Chondrocyte (in vitro differentiated cells): ENCODE measurements at regions not wholly inside any gene's neighbourhood (a gene's known extent, or its start where the extent isn't known, plus 50 kb on each side); places are given as distances from the start of the nearest gene placed in this dataset.

ENCODE experiments used
- DNase-seq: peaks from one replicate; pipeline ENCODE4 v3.0.0; 2021; ENCODE audit warnings: mixed read lengths, low spot score
- H3K27ac Mint-ChIP-seq: one replicate; pipeline ENCODE4 v1.8.0; 2021; ENCODE audit warnings: mild to moderate bottlenecking, moderate library complexity, mixed read lengths; ENCODE audit not compliant: unreplicated experiment
- H3K27me3 Mint-ChIP-seq: 2 replicates; pipeline ENCODE4 v1.8.0; 2021; ENCODE audit warnings: low read depth, mixed read lengths
- H3K36me3 Mint-ChIP-seq: 2 replicates; pipeline ENCODE4 v1.8.0; 2021; ENCODE audit warnings: low read depth, mixed read lengths
- H3K4me1 Mint-ChIP-seq: 2 replicates; pipeline ENCODE4 v1.8.0; 2021; ENCODE audit warnings: low read depth, mild to moderate bottlenecking, mixed read lengths
- H3K4me3 Mint-ChIP-seq: one replicate; pipeline ENCODE4 v1.8.0; 2021; ENCODE audit warnings: mild to moderate bottlenecking, moderate library complexity, mixed read lengths; ENCODE audit not compliant: unreplicated experiment
- H3K9me3 Mint-ChIP-seq: 2 replicates; pipeline ENCODE4 v1.8.0; 2021; ENCODE audit warnings: low read depth, mixed read lengths
- TF ChIP-seq, protein P1 (sequence below): fragments of 200-600 bp; sonication (generic); IDR thresholded peaks from 2 replicates; pipeline ENCODE4 v1.5.0; 2021; ENCODE audit warnings: antibody characterized with exemption, mild to moderate bottlenecking, moderate library complexity

DNA sequence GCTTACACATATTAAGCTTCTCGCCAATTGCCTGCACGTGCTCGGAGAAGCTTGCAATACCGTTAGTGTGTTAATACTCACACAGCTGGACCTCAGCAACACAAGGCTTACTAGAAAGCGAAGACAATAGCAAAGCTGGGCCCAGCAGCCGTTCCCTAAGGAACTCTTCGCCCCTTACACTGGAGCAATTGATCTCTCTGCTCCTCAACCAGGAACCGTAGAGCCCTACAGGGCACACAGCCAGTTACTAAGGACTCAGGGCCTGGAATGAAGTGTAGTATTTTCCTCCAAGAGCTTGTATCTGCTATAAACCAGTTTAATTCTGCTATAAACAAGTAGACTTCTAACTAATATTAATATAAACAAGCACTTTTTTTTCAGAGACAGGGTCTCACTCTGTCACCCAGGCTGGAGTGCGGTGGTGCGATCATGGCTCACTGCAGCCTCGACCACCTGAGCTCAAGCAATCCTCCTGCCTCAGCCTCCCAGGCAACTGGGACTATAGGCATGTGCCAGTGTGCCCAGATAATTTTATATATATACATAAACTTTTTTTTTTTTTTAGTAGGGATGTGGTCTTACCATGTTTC is 67.0 kb upstream of the SIMC1 start:
- no peak for DNase-seq
- Mint-ChIP-seq H3K27me3 (peaks cover 33% of the 10 kb centered on the region), H3K4me1 (no peaks in the 10 kb centered on the region), H3K36me3 (no peaks in the 10 kb centered on the region), H3K4me3 (no peak overlapping the region), H3K9me3 (no peaks in the 10 kb centered on the region), H3K27ac (no peak overlapping the region)
- TF ChIP-seq, protein P1, sequence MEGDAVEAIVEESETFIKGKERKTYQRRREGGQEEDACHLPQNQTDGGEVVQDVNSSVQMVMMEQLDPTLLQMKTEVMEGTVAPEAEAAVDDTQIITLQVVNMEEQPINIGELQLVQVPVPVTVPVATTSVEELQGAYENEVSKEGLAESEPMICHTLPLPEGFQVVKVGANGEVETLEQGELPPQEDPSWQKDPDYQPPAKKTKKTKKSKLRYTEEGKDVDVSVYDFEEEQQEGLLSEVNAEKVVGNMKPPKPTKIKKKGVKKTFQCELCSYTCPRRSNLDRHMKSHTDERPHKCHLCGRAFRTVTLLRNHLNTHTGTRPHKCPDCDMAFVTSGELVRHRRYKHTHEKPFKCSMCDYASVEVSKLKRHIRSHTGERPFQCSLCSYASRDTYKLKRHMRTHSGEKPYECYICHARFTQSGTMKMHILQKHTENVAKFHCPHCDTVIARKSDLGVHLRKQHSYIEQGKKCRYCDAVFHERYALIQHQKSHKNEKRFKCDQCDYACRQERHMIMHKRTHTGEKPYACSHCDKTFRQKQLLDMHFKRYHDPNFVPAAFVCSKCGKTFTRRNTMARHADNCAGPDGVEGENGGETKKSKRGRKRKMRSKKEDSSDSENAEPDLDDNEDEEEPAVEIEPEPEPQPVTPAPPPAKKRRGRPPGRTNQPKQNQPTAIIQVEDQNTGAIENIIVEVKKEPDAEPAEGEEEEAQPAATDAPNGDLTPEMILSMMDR = no peak

DNA sequence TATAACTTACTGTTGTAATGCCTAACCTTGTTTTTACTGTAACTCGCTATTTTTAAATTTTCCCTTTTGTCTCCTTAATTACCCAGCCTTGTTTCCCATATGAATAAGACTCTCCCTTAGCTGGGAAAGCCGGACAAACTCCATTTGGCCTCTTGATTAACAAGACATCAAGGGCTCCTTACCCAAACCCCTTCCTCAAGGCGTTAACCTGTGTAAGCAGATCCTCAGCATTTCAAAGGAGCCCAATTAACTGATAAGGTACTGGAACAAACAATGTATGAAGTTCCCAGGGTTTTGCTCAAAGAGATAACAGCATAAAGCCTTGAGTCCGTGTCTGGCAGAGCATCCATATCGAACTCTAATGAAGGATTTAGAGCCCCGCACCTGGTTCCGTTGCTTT is 66.0 kb upstream of the SIMC1 start:
- H3K4me1 Mint-ChIP-seq = no peaks in the 10 kb centered on the region
- TF ChIP-seq, protein P1 = no peak
- H3K27ac Mint-ChIP-seq = no peak overlapping the region
- H3K27me3 Mint-ChIP-seq = peaks cover 35% of the 10 kb centered on the region
- DNase-seq = no peak
- H3K9me3 Mint-ChIP-seq = no peaks in the 10 kb centered on the region
- H3K4me3 Mint-ChIP-seq = no peak overlapping the region
- no peaks in the 10 kb centered on the region for H3K36me3 Mint-ChIP-seq

DNA sequence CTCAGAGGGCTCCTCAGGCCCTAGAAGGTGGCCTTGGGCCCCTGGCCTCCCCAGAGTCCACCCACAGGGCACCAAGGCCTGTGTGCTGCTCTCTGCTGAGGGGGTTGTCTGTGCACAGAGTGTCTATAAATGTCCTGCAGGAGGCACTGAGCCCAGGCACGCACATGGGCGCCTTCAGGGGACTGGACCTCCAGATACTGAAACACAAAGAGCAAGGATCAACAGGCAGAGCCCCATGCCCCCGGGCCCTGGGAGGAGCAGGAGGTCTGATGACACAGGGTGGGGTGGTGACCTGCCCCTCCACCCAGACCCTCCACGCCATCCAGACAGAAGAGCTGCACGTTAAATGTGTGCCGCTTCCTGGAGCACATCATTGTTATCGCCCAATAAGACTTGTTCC is 64.6 kb upstream of the SIMC1 start:
- Mint-ChIP-seq H3K4me3 (no peak overlapping the region), H3K27ac (no peak overlapping the region), H3K27me3 (peaks cover 43% of the 10 kb centered on the region), H3K36me3 (peaks cover 1% of the 10 kb centered on the region), H3K4me1 (no peaks in the 10 kb centered on the region), H3K9me3 (peaks cover 3% of the 10 kb centered on the region)
- no peak for DNase-seq
- TF ChIP-seq, protein P1 = no peak

DNA sequence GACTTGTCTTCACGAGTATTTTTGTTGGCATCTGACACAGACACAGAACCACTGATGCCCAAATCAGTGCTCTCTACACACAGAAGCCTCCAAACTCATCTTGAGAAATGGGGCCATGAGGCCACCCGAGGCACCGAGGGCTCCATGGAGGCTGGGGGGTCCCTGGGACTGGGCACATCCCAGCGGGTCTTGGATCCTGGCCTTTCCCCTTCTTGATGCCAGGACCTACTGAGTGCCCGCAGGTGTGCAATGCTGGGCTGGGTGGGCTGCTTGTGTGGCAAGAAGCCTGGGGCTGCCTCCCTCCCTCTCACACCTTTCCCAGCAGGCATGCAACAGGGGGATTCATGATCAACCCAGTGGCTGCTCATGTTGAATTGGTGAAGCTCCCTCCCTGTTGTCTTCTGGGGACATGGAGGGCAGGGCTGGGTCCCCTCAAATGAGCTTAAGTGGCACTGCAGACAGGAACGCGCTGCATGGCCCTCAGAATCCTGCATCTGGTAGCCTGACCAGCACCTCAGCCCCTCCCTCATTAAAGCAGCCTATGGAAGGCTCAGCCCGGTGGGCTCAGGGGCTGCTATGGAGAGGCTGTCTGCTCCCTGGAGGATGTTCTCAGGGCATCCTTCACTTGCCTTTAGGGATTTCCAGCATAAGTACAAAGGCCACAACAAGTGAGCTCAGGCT is 63.7 kb upstream of the SIMC1 start:
- TF ChIP-seq, protein P1 = no peak
- Mint-ChIP-seq H3K36me3 (peaks cover 1% of the 10 kb centered on the region), H3K27ac (no peak overlapping the region), H3K4me1 (no peaks in the 10 kb centered on the region), H3K9me3 (peaks cover 5% of the 10 kb centered on the region), H3K4me3 (no peak overlapping the region), H3K27me3 (peaks cover 46% of the 10 kb centered on the region)
- no peak for DNase-seq

DNA sequence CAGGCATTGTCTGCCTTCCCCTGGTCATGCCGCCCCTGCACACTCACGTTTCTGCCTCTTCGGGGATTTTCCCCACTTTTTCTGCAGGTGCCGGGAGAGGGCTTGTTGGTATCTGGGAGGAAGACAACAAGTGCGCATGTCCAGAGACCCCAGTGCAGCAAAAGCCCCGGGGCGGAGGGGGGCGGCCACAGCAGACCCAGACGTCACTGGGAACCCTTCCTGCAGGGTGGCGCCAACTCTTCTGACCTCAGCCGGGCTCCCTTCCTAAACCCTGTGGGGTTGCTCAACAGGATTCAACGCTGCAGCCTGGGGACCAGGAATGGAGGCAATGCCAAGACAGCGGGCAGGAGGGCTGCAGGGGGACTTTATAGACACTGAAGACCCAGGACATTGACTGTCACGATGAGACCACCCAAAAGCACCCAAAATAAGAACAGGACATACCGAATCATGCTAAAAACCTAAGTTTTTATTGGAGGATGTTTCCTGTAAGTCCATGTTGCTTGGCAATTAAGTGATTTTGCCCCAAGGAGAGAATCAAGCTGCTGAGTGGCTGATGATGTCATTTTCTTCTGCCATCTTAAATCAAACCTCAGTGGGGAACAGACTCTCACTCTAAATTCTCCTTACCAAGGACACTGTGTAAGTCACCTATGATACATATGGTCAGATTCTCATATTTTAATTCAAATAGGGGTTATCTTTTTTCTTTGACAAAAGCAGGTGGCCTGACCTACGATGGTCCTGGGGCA is 62.9 kb upstream of the SIMC1 start:
- Mint-ChIP-seq H3K27ac (no peak overlapping the region), H3K4me1 (peaks cover 3% of the 10 kb centered on the region), H3K9me3 (peaks cover 5% of the 10 kb centered on the region), H3K4me3 (no peak overlapping the region), H3K36me3 (peaks cover 3% of the 10 kb centered on the region), H3K27me3 (peaks cover 45% of the 10 kb centered on the region)
- no peak for DNase-seq
- TF ChIP-seq, protein P1 = no peak
